ENCODE measurements at regions not wholly inside any gene's neighbourhood (a gene's known extent, or its start where the extent isn't known, plus 50 kb on each side); places are given as distances from the start of the nearest gene placed in this dataset.

- peaks cover 41% of the 10 kb centered on the region for H3K27me3 ChIP-seq (ENCODE audit: insufficient read depth, low read length)
- no TSS peak for BruUV-seq (replicated peaks)
- H3K4me2 ChIP-seq (ENCODE audit: low read length): no peak overlapping the region
- intact Hi-C loops (cut with micrococcal nuclease): no loop called here
- no peak overlapping the region for H3K9ac ChIP-seq (ENCODE audit: low read length)
- no peaks in the 10 kb centered on the region for H3K79me2 ChIP-seq (ENCODE audit: insufficient read depth, low read length)
- ChIA-PET CTCF (interaction anchor here (1.6 kb wide), 1 partner anchor 11 kb away, joined by 6 read pairs; no protein-coding TSS in a partner anchor), RAD21 (ENCODE audit: low non-redundant PET in 1 of 2, low total read pairs in 2 of 2, uncharacterized antibody in 2 of 2, unreplicated experiment in 2 of 2) (no interaction called here), POLR2A (no interaction called here)
- DNase-seq (ENCODE audit: low read depth, low spot score) (no peak), ATAC-seq (no peak)
- H3K4me1 ChIP-seq (ENCODE audit: control insufficient read depth in 1 of 2, insufficient read depth in 2 of 2, low read length in 2 of 2): no peaks in the 10 kb centered on the region
- H2AFZ ChIP-seq (ENCODE audit: low read depth, low read length, poor library complexity, severe bottlenecking): no peak overlapping the region
- TF ChIP-seq CEBPB (IDR thresholded peaks at IDR 0.05; ENCODE audit: low read depth) (no peak), ZNF274 (IDR thresholded peaks at IDR 0.05; ENCODE audit: low read depth, low read length) (no peak), ZBTB33 (IDR thresholded peaks at IDR 0.05; ENCODE audit: extremely low read depth, insufficient replicate concordance, low read length) (no peak), SRF (IDR thresholded peaks at IDR 0.05; ENCODE audit: low read depth) (no peak), POLR2AphosphoS5 (IDR thresholded peaks at IDR 0.05; ENCODE audit: low read depth, low read length) (no peak), TCF7L2 (IDR thresholded peaks at IDR 0.05; ENCODE audit: borderline replicate concordance, extremely low read depth, insufficient read depth, insufficient read length) (no peak)
- H3K36me3 ChIP-seq (ENCODE audit: control insufficient read depth in 1 of 2, insufficient read depth in 2 of 2, low read length in 2 of 2): no peaks in the 10 kb centered on the region
- H3K9me3 ChIP-seq (ENCODE audit: control insufficient read depth in 1 of 2, insufficient read depth in 1 of 2, low read depth in 1 of 2, low read length in 2 of 2): no peaks in the 10 kb centered on the region
- no peak overlapping the region for H3K27ac ChIP-seq (ENCODE audit: low read depth, low read length)
- no peaks in the 10 kb centered on the region for H4K20me1 ChIP-seq (ENCODE audit: insufficient read depth)
- H3K9me2 ChIP-seq (ENCODE audit: insufficient read depth): no peaks in the 10 kb centered on the region
- no peak overlapping the region for H3K4me3 ChIP-seq (replicated peaks in 1 of 2; ENCODE audit: low read depth in 1 of 2, low read length in 2 of 2)
Observed at GRCh38 chr11:15640318-15640717, 525.6 kb downstream of the INSC start.

All from HCT116 (cell line).